A549 (cell line): ENCODE measurements at regions not wholly inside any gene's neighbourhood (a gene's known extent, or its start where the extent isn't known, plus 50 kb on each side); places are given as distances from the start of the nearest gene placed in this dataset.

ENCODE experiments used
- ATAC-seq, 2 experiments: fragments of 200-7000 bp in 1 of 2; fragments of >200 bp in 1 of 2; cut with Nextera tagmentation in 1 of 2; cut with Tn5 transposase in 1 of 2; 3 replicates each; pipeline versions ENCODE4 v1.8.0 to v1.9.1; 2018 to 2020; ENCODE audit warnings: mild to moderate bottlenecking in 1 of 2, moderate library complexity in 1 of 2
- CTCF ChIA-PET: fragments of 300-600 bp; sonication (Branson Sonifier 250); formaldehyde crosslinking; extraction: SDS; loops from one replicate; lab custom pipeline; 2021; ENCODE audit warnings: antibody characterized with exemption, inconsistent platforms; lab: Yijun Ruan, JAX
- POLR2A ChIA-PET: fragments of 350-600 bp; formaldehyde crosslinking; extraction: SDS; loops from one replicate; lab custom pipeline; 2021; ENCODE audit warnings: antibody characterized with exemption, inconsistent platforms; lab: Yijun Ruan, JAX
- DNase-seq, 2 experiments: peaks; one replicate each; pipeline versions ENCODE4 v3.0.0 to v3.0.0-alpha.2; 2011 to 2016; ENCODE audit warnings: low read depth in 1 of 2, low spot score in 1 of 2
- FAIRE-seq: peaks from 2 replicates; lab custom pipeline; 2011; peaks lifted over from hg19 to GRCh38; lab: Jason Lieb, UNC
- H3K27ac ChIP-seq, 2 experiments: fragments of >200 bp; sonication (Bioruptor Twin); formaldehyde crosslinking; 3 replicates each; pipeline ENCODE4 v1.5.1; 2016 to 2017
- H3K4me1 ChIP-seq: fragments of >200 bp; sonication (Bioruptor Twin); formaldehyde crosslinking; 3 replicates; pipeline ENCODE4 v1.6.1; 2016
- H3K4me2 ChIP-seq: fragments of >200 bp; sonication (Bioruptor Twin); formaldehyde crosslinking; 3 replicates; pipeline ENCODE4 v1.6.1; 2016
- H3K4me3 ChIP-seq: fragments of >200 bp; sonication (Bioruptor Twin); formaldehyde crosslinking; 3 replicates; pipeline ENCODE4 v1.5.1; 2016
- H3K9me3 ChIP-seq: fragments of >200 bp; sonication (Bioruptor Twin); formaldehyde crosslinking; 3 replicates; pipeline ENCODE4 v1.6.1; 2016
- BHLHE40 ChIP-seq: IDR thresholded peaks from 2 replicates; pipeline ENCODE4 v1.6.1; 2012; ENCODE audit warnings: low read depth, low read length, inconsistent platforms
- CBX2 ChIP-seq: fragments of 200-600 bp; sonication (generic); IDR thresholded peaks from 2 replicates; pipeline ENCODE4 v1.6.1; 2016; ENCODE audit warnings: low read depth, mild to moderate bottlenecking, borderline replicate concordance
- CEBPB ChIP-seq, 2 experiments: fragments of >200 bp in 1 of 2; sonication (Bioruptor Twin) in 1 of 2; formaldehyde crosslinking in 1 of 2; IDR thresholded peaks; 2 replicates each; pipeline ENCODE4 v1.6.1; 2012 to 2016
- CHD2 ChIP-seq: fragments of 150-350 bp; IDR thresholded peaks from 2 replicates; pipeline ENCODE4 v1.6.1; 2014; ENCODE audit warnings: low read length; ENCODE audit not compliant: partially characterized antibody
- FOSB ChIP-seq: fragments of 250-450 bp; sonication (Bioruptor Pico); IDR thresholded peaks from 2 replicates; pipeline ENCODE4 v1.5.0; 2020; ENCODE audit warnings: mild to moderate bottlenecking, moderate library complexity
- FOSL2 ChIP-seq, 2 experiments: fragments of 450-650 bp in 1 of 2; fragments of >200 bp in 1 of 2; sonication (Bioruptor Twin) in 1 of 2; formaldehyde crosslinking; IDR thresholded peaks; 2 replicates each; pipeline versions ENCODE4 v1.5.0 to v1.6.1; 2016 to 2020; ENCODE audit warnings: mild to moderate bottlenecking in 1 of 2, moderate library complexity in 1 of 2
- HEYL ChIP-seq: fragments of 250-450 bp; sonication (Bioruptor Pico); IDR thresholded peaks from 2 replicates; pipeline ENCODE4 v1.8.0; 2021; ENCODE audit warnings: mild to moderate bottlenecking, moderate library complexity
- HOXA7 ChIP-seq: fragments of 250-450 bp; sonication (Bioruptor Pico); IDR thresholded peaks from 2 replicates; pipeline ENCODE4 v1.5.0; 2020; ENCODE audit warnings: mild to moderate bottlenecking, moderate library complexity
- HOXB13 ChIP-seq: fragments of 250-450 bp; sonication (Bioruptor Pico); IDR thresholded peaks from 2 replicates; pipeline ENCODE4 v1.5.0; 2020; ENCODE audit warnings: low read depth, mild to moderate bottlenecking, moderate library complexity
- KDM1A ChIP-seq: fragments of 200-600 bp; sonication (generic); IDR thresholded peaks from 2 replicates; pipeline ENCODE4 v1.6.1; 2016; ENCODE audit warnings: low read depth, mild to moderate bottlenecking
- MAFK ChIP-seq: fragments of 450-650 bp; IDR thresholded peaks from 2 replicates; pipeline ENCODE4 v1.6.1; 2014; ENCODE audit not compliant: partially characterized antibody
- MAX ChIP-seq: IDR thresholded peaks from 2 replicates; pipeline ENCODE4 v1.6.1; 2012
- NFE2L2 ChIP-seq: fragments of 150-350 bp; conservative IDR thresholded peaks from 2 replicates; pipeline ENCODE4 v1.6.1; 2014; ENCODE audit warnings: low read length
- NPAS2 ChIP-seq: fragments of 250-450 bp; sonication (Bioruptor Pico); IDR thresholded peaks from 2 replicates; pipeline ENCODE4 v1.8.0; 2022; ENCODE audit warnings: mild to moderate bottlenecking, moderate library complexity, borderline replicate concordance
- POLR2AphosphoS2 ChIP-seq: conservative IDR thresholded peaks from 2 replicates; pipeline ENCODE4 v1.6.1; 2012; ENCODE audit warnings: low read length, improper control_type of control experiment, inconsistent platforms
- RFX5 ChIP-seq: fragments of 450-650 bp; IDR thresholded peaks from 2 replicates; pipeline ENCODE4 v1.7.1; 2014; ENCODE audit warnings: antibody characterized with exemption, mild to moderate bottlenecking, moderate library complexity
- SMC3 ChIP-seq: fragments of >200 bp; sonication (Bioruptor Twin); formaldehyde crosslinking; IDR thresholded peaks from 3 replicates; pipeline ENCODE4 v1.6.1; 2018; ENCODE audit warnings: inconsistent platforms
- TP53 ChIP-seq: fragments of 250-450 bp; sonication (Bioruptor Pico); IDR thresholded peaks from 2 replicates; pipeline ENCODE4 v1.5.0; 2021; ENCODE audit warnings: mild to moderate bottlenecking, moderate library complexity
- ZC3H11A ChIP-seq: fragments of 450-650 bp; IDR thresholded peaks from 2 replicates; pipeline ENCODE4 v1.6.1; 2014; ENCODE audit warnings: antibody characterized with exemption, mild to moderate bottlenecking
- ZFP36 ChIP-seq: fragments of 450-650 bp; IDR thresholded peaks from 2 replicates; pipeline ENCODE4 v1.6.1; 2014; ENCODE audit warnings: borderline replicate concordance; ENCODE audit not compliant: partially characterized antibody
- WGBS: methylation state at CpG from one replicate; pipeline ENCODE4 v1.1.6; 2017; ENCODE audit errors: missing lambda C conversion rate; 5-methylcytosine and 5-hydroxymethylcytosine counted together

DNA sequence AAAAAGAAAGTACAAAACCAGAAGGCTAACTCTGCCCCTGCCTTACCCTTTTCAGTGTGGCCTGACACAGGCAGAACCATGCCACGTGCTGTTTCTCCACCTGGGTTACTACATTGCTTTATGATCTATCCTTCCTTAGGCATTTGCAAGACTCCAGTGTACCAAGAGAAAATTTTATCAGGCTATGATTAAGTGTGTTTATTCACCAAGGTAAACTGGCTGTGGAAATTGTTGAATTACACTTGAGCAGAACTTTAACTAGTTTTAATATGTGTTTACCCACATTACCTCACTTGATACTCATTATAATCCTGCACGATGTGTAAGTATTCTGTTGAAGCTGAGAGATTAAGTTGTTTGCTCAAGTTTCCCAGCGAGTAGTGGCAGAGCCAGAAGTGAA is 129.7 kb upstream of the MYOCD start:
- 29% methylated on average over 3 of the region's 3 CpGs for WGBS
- no peak overlapping the region for H3K4me3 ChIP-seq
- H3K27ac ChIP-seq = no peak overlapping the region
- POLR2A ChIA-PET = no interaction called here
- H3K4me2 ChIP-seq = no peak overlapping the region
- no peak for TF ChIP-seq POLR2AphosphoS2
- 0 out of 4 replicates have a peak, but pooled peaks of 1 of the 2 experiments have one; percentile 2 for TF ChIP-seq CEBPB (IDR thresholded peaks at IDR 0.05)
- no peak for TF ChIP-seq NFE2L2
- TF ChIP-seq HOXB13 (CRISPR knock-in tag) = no peak
- TF ChIP-seq, all 56 proteins: peak for 1
- CTCF ChIA-PET = interaction anchor here (1.2 to 4.5 kb wide), 2 partner anchors 9 to 14 kb away, joined by 3 to 31 read pairs; no protein-coding TSS in a partner anchor
- ATAC-seq = 0 out of 6 replicates have a peak, but pooled peaks of 1 of the 2 experiments have one; percentile 23
- Histone ChIP-seq H3K9me3 (no peaks in the 10 kb centered on the region), H3K4me1 (peaks cover 7% of the 10 kb centered on the region; the same call in 1 of the 3 replicates)
- no peak for FAIRE-seq
- DNase-seq = peak in 1 of 2 experiments; percentile 18

DNA sequence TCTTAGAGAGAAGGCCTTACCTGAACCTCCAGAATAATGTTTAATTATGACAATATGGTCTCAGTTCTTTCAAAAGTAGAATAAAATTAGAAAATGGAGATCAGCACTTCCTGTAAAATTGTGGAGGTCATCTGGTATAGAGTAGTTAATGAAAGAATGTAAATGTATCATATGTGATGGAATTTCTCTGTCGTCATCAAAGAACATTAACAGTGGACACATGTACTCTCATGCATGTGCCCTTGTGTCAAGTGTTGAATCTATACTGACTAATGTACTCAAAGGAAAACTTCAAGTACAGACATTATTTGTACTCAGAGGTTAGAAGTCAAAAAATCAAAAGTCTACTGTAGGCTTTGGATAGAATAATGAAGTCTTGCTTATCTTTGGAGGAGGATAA is 129.2 kb upstream of the MYOCD start:
- H3K4me3 ChIP-seq = no peak overlapping the region
- WGBS = 83% methylated on average over 1 of the region's 1 CpG
- FAIRE-seq = peak; percentile 23
- peaks cover 7% of the 10 kb centered on the region; the same call in 1 of the 3 replicates for H3K4me1 ChIP-seq
- TF ChIP-seq ZC3H11A = no peak
- TF ChIP-seq MAX = no peak
- no peak for TF ChIP-seq CHD2
- TF ChIP-seq KDM1A = no peak
- no peak for TF ChIP-seq HOXB13 (CRISPR knock-in tag)
- TF ChIP-seq HEYL (CRISPR knock-in tag) = no peak
- no peak for TF ChIP-seq ZFP36
- TF ChIP-seq, all 56 proteins: peak for 0
- DNase-seq = no peak
- H3K27ac ChIP-seq = no peak overlapping the region
- CTCF ChIA-PET = interaction anchor here (1.2 to 4.5 kb wide), 2 partner anchors 9 to 14 kb away, joined by 3 to 31 read pairs; no protein-coding TSS in a partner anchor
- H3K4me2 ChIP-seq = no peak overlapping the region
- no peaks in the 10 kb centered on the region for H3K9me3 ChIP-seq
- POLR2A ChIA-PET = no interaction called here
- ATAC-seq = no peak

DNA sequence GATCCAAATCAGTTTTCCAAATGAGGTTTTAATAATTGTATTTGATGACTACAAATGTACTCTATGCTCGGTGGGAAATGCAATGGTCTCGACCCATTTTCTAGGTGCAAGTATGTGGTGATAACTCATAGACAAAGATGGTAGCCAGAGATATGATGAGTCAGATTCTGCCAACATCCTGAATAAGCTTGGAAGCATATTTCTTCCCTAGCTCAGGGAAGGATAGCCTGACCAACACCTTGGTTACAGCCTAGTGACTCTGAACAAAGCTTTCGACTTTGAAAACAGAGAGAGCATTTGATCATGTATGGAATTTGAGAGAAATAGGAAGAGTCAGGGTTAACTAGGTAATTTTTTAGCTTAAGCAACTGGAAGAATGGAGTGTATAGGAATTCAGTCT is 128.3 kb upstream of the MYOCD start:
- peaks cover 7% of the 10 kb centered on the region; the same call in 1 of the 3 replicates for H3K4me1 ChIP-seq
- FAIRE-seq (no peak), DNase-seq (no peak), ATAC-seq (no peak)
- CTCF ChIA-PET = interaction anchor here (1.5 kb wide), 1 partner anchor 8 kb away, joined by 8 read pairs; no protein-coding TSS in a partner anchor
- WGBS = 75% methylated on average over 3 of the region's 3 CpGs
- no peak for TF ChIP-seq FOSB
- TF ChIP-seq CEBPB (IDR thresholded peaks at IDR 0.05) = no peak
- no peak for TF ChIP-seq HOXB13 (CRISPR knock-in tag)
- no peak for TF ChIP-seq RFX5
- TF ChIP-seq NPAS2 (CRISPR knock-in tag) = no peak
- TF ChIP-seq SMC3 = no peak
- no peak for TF ChIP-seq POLR2AphosphoS2
- no peak for TF ChIP-seq CHD2
- no peak for TF ChIP-seq HOXA7 (CRISPR knock-in tag)
- TF ChIP-seq FOSL2 (IDR thresholded peaks at IDR 0.05) = no peak
- no peak for TF ChIP-seq FOSL2 (CRISPR knock-in tag; IDR thresholded peaks at IDR 0.05)
- no peak for TF ChIP-seq CBX2
- TF ChIP-seq TP53 (CRISPR knock-in tag) = no peak
- H3K4me2 ChIP-seq = no peak overlapping the region
- POLR2A ChIA-PET = no interaction called here
- no peaks in the 10 kb centered on the region for H3K9me3 ChIP-seq
- no peak overlapping the region for H3K4me3 ChIP-seq
- no peak overlapping the region for H3K27ac ChIP-seq

DNA sequence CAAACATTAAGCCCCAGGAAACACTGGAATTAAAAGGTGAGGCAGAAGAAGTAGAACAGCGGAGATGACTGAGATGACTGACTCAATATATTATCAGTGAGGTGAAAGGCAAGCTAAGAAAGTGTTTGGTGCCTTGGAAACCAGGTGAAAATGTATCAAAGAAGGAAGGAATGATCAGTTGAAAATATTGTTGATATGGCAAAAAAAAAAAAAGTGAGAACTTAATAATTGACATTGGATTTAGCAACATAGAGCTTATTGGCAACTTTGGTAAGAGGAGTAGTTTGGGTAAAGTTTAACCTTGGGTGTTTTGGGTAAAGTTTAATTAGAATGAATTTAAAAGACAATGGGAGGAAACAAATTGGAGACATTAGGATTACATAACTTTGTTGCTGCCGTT is 127.7 kb upstream of the MYOCD start:
- WGBS = 87% methylated on average over 2 of the region's 2 CpGs
- H3K27ac ChIP-seq = no peak overlapping the region
- ChIA-PET CTCF (interaction anchor here (1.5 kb wide), 1 partner anchor 8 kb away, joined by 8 read pairs; no protein-coding TSS in a partner anchor), POLR2A (no interaction called here)
- no peak for ATAC-seq
- H3K4me3 ChIP-seq = no peak overlapping the region
- DNase-seq = no peak
- FAIRE-seq = no peak
- H3K4me2 ChIP-seq = no peak overlapping the region
- H3K9me3 ChIP-seq = no peaks in the 10 kb centered on the region
- peaks cover 7% of the 10 kb centered on the region; the same call in 1 of the 3 replicates for H3K4me1 ChIP-seq
- TF ChIP-seq BHLHE40 (no peak), MAFK (peak; percentile 80)
